Astrocyte of the cerebellum (primary cell): ENCODE measurements at regions not wholly inside any gene's neighbourhood (a gene's known extent, or its start where the extent isn't known, plus 50 kb on each side); places are given as distances from the start of the nearest gene placed in this dataset.
"Not testable (repeated sequence)": the region's sequence is repeated elsewhere in the genome, so short reads cannot be mapped to it uniquely, and the experiment has no call there.

Experiments used
- DNase-seq: peaks from one replicate; pipeline ENCODE4 v3.0.0-alpha.2; 2011; ENCODE audit warnings: low read depth
- H3K4me3 ChIP-seq: 2 replicates; pipeline ENCODE4 v1.5.1; 2011; ENCODE audit warnings: mild to moderate bottlenecking, low read depth, low read length, moderate library complexity
- CTCF ChIP-seq: IDR thresholded peaks from 2 replicates; pipeline ENCODE4 v1.5.1; 2012; ENCODE audit warnings: low read length, low read depth, moderate library complexity, mild to moderate bottlenecking; ENCODE audit errors: missing control alignments
- in situ Hi-C: cut with HindIII; loops from 2 replicates; pipeline ENCODE4 v1.10.0; 2017; ENCODE audit warnings: low sequenced_read_pairs

DNA sequence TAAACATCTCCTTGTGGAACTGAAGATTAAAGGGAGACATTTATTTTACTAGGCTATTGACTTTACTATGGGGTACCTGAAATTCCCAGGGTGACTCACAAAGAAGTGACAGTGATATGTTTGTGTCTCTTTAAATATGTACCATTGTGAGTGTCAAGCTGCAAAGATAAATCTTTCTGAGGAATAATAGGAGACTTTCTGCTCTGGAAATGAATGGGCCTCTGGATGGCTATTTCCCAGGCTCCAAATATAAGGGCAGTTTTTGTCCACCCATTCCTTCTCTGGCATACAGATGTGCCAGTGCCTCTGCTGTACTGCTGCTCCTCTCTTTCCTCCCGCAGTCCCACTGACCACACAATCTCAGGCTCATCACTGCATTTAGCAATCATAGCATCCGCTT, 586.4 kb upstream of the CNTNAP5 start:
- DNase-seq, result no peak
- TF ChIP-seq CTCF, result no peak
- no peak overlapping the region for H3K4me3 ChIP-seq
- in situ Hi-C loops, result no loop called here

- no peak for DNase-seq
- in situ Hi-C loops, result no loop called here
- H3K4me3 ChIP-seq, result no peak overlapping the region
- no peak for TF ChIP-seq CTCF
These were observed 576.3 kb upstream of the CNTNAP5 start for GRCh38 chr2:123448801-123449200.

- in situ Hi-C loops, result no loop called here
- no peak overlapping the region for H3K4me3 ChIP-seq
- no peak for DNase-seq
- TF ChIP-seq CTCF, result no peak
These were observed 573.5 kb upstream of the CNTNAP5 start for GRCh38 chr2:123451542-123451941.

DNA sequence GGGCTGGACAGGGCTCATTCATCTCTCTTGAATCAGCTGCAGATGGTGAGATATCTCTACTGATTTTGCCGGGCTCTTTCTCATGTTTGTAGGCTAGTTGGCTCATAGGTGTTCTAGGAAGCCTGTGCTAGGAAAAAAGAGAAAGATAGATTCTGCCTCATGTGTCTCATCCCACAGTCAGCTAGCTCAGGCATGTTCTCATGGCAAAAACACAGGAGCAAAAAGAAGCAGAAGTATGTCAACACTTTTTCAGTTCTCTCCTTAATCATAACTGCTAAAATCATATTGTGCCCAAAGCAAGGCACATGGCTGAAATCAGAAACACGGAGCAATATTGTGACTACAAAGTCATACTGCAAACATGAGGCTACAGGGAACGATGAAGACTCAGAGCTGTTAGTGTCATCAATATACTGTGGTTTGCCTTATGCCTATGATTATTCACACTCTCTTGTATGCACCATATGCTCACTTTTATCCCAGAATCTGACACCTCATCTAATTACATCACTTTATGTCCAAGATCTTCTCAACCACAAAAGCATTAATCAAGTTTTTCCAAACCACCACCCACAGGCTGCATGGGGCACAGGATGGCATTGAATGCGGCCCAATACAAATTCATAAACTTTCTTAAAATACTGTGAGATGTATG, 571.9 kb upstream of the CNTNAP5 start:
- no peak for TF ChIP-seq CTCF
- in situ Hi-C loops, result no loop called here
- H3K4me3 ChIP-seq, result no peak overlapping the region
- no peak for DNase-seq

DNA sequence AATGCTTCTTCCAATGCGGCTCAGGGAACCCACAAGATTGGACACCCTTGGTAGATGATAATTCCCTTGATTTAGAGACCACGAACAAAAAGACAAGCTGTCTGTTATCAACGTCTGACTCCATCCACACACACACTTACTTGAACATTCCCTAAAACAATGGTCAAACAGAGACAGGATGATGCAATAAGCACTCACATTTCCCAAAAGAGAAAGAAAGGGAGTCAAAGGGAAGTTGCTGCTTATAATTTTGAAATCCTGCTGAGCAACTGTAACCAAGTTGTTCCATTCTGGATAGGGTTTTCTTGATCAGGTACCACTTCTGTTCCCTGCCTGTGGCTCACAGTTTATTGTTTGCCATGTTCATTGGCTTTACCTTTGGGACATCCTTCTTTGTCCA, 571.3 kb upstream of the CNTNAP5 start:
- in situ Hi-C loops, result no loop called here

GRCh38 chr2:123455234-123455633, 569.9 kb upstream of the CNTNAP5 start:
- H3K4me3 ChIP-seq, in situ Hi-C loops, DNase-seq: not testable (repeated sequence)

More for the DNA sequence above, 571.3 kb upstream of the CNTNAP5 start:
- no peak overlapping the region for H3K4me3 ChIP-seq
- TF ChIP-seq CTCF, result no peak
- no peak for DNase-seq

DNA sequence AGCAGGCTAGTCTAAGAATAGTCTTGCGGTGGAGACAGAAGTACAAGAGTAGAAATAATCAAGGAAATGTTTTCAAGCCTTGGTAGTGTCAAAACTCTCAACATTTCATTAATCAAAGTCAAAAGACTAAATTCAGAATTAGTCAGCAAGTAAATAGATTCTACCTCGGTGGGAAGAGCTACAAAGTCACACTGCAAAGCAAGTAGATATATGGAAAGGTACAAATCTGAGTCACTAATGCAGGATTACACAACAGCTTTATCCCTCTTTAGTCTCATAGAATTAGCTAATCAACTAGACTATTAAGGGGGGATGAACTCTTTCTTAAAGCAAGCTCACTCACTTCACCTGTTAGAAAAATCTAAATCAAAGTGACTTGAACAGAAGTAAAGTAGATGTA, 568.7 kb upstream of the CNTNAP5 start:
- TF ChIP-seq CTCF, result no peak
- no peak overlapping the region for H3K4me3 ChIP-seq
- in situ Hi-C loops, result no loop called here
- DNase-seq, result no peak
